HFF-Myc (cell line): ENCODE measurements at regions not wholly inside any gene's neighbourhood (a gene's known extent, or its start where the extent isn't known, plus 50 kb on each side); places are given as distances from the start of the nearest gene placed in this dataset.

ENCODE experiments used
- DNase-seq: peaks from one replicate; pipeline ENCODE4 v3.0.0-alpha.2; 2011; ENCODE audit warnings: low read depth; ENCODE audit errors: extremely low read depth
- H3K4me3 ChIP-seq: replicated peaks from 2 replicates; pipeline ENCODE4 v1.5.1; 2011; ENCODE audit warnings: low read depth, mild to moderate bottlenecking, control low read depth, low read length
- TF ChIP-seq, protein P1 (sequence below): IDR thresholded peaks from 2 replicates; pipeline ENCODE4 v1.5.1; 2012; ENCODE audit warnings: mild to moderate bottlenecking, low read depth, low read length, control low read depth; ENCODE audit errors: missing control alignments

DNA sequence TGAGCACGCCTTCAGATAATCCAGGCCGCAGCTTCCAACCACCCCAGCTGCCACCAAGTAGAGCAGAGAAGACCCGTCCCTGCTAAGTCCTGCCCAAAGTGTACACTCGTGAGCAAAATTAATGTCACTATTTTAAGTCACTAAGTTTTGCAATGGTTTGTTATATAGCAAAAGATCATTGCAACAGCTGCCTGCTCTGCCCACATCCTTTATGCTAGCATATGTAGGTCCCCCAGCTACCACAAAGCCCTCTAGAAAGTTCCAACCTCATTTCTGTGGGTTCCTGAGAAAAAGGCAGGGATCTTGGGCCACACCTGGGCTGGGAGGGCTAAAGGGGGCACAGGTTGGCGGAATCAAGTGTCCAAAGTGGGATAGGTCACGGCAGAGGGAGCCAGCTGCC, 346.9 kb downstream of the BCOR start:
- TF ChIP-seq, protein P1, sequence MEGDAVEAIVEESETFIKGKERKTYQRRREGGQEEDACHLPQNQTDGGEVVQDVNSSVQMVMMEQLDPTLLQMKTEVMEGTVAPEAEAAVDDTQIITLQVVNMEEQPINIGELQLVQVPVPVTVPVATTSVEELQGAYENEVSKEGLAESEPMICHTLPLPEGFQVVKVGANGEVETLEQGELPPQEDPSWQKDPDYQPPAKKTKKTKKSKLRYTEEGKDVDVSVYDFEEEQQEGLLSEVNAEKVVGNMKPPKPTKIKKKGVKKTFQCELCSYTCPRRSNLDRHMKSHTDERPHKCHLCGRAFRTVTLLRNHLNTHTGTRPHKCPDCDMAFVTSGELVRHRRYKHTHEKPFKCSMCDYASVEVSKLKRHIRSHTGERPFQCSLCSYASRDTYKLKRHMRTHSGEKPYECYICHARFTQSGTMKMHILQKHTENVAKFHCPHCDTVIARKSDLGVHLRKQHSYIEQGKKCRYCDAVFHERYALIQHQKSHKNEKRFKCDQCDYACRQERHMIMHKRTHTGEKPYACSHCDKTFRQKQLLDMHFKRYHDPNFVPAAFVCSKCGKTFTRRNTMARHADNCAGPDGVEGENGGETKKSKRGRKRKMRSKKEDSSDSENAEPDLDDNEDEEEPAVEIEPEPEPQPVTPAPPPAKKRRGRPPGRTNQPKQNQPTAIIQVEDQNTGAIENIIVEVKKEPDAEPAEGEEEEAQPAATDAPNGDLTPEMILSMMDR: no peak
- H3K4me3 ChIP-seq: no peak overlapping the region
- no peak for DNase-seq

DNA sequence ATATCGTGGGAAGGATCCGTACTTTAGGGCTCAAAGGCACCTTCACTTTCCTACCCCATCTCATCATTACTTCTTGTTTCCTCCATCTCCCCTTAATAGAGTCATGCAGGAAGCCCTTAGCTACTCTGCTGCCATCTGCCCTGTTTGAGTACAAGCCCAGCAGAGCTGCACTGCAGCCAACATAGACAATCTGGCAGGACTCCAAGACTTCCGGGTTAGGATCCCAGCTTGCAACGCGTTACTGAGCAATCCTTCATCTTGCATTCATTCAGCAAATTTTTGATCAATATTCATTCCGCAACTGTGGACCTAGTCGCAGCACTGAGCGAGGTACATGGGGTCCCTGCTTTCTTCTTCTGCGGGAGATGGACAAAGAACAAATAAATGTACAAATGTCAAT, 344.9 kb downstream of the BCOR start:
- DNase-seq: no peak
- TF ChIP-seq, protein P1: no peak

DNA sequence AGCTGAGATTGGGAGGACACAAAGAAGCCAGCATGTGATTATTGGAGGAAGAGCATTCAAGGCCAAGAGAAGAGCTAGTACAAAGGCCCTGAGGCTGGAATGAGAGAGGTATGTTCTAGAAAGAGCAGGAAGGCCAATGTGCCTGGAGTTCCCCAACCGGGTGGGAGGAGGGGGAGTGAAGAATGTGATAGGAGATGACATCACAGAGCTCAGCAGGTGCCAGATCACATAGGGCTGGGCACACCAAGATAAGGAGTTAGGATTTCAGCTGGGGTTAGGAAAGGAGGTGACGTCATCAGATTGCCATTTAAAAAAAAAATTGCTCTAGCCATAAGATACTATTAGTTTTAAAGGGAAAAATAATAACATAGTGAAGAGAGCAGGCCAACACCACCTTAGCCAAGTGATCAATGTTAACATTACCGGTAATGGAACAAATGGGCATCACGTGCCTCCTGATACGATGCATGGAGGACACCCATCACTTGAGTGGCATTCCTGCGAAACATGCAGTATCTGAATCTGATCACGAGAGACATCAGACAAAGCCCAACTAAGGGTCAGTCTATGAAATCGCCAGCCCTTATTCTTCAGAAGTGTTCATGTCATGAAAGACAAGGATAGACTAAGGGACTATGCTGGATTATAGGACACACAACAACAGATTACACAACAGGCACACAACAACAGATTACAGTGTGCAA, 344.3 kb downstream of the BCOR start:
- H3K4me3 ChIP-seq: no peak overlapping the region
- DNase-seq: no peak
- TF ChIP-seq, protein P1: no peak

More for the DNA sequence above, 344.9 kb downstream of the BCOR start:
- H3K4me3 ChIP-seq: no peak overlapping the region

DNA sequence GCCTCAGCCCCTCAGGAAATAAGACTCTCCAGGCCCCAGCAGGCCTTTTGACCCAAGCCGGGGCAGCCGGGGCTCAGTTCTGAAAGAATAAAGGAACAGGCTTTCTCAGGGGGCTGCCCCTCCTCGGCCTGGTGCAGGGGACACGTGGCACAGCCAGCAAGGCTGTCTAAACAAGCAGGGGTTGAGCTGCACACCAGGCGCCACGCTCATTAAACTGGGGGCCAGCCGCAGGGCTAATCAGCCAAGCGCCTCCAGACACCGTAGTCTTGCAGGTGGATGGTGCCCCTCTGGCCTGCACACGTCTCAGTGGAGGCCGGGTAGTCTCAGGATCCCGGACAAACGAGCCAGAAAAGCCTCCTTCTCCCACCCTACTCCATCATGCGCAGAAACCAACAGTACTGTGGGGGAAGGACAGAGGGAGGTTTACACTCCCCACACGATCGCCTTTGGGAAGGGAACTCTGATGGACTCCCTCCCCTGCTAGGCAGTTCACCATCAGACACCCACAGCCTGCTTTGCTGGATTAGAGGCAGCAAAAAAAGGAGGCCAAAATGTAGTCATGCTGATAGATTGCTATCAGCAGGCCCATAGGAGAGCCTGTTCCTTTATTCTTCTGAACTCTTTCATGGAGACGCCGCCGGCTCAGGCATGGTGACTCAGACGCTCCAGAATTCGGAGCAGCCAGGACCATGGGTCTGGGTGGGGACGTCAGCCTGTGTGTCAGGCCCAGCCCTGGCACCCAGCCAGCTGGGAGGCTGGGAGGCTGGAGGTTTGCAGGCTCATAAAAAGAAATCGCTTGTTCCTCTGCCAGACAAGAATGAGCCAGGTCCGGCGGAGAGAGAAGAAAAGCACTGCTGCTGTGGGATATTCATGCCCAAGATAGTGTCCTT, 342.4 kb downstream of the BCOR start:
- TF ChIP-seq, protein P1: no peak
- no peak overlapping the region for H3K4me3 ChIP-seq
- peak; percentile 69 for DNase-seq

DNA sequence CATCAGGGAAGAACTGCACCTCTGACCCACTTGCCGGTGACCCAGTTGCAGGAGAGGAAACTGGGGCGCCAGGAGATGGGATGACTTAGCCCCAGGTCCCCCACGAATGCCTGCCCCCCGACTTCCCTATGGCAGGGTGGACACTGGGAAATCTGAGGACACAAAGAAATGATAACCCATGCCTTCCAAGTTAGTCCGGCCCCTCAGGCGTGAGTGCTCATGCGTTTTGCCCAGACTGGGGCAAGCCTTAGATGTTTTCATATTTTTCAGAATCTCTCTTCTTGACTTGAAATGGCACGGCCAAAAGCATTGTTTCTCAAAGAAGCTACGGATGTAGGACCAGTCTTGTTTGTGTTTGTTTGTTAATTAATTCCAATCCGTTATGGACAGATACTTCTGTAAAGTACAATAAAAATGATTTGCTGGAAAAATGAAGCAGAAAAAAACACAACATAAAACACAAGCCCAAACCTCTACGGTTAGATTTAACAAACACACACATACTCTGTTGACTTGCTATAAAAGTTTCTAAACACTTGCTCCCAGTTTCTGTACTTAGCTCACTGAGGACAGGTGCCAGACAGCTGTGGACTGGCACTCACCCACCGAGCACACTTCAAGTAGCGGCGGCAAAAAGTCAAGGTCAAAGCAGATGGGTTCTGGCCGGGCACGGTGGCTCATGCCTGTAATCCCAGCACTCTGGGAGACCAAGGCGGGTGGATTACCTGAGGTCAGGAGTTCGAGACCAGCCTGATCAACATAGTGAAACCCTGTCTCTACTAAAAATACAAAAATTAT, 341.5 kb downstream of the BCOR start:
- no peak for DNase-seq
- TF ChIP-seq, protein P1: no peak
- no peak overlapping the region for H3K4me3 ChIP-seq

DNA sequence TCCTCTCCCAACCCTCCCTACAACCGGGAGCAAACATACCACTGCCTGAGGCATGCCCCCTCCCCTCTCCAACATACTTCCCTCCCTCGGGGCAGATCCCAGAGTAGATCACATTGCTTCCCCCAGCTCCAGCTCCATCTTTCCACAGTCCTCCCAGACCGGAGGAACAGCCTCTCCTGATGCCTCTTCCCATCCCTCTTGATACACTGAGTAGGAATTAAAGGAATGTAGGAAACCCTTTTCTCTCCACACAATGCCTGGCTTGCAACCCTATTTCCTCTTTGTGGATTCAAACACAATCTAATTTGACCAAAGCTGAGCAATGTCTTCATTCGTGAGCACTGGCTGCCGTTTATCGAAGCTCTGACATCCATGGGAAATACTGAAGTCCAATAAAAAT, 339.8 kb downstream of the BCOR start:
- no peak for DNase-seq
- TF ChIP-seq, protein P1: no peak
- H3K4me3 ChIP-seq: no peak overlapping the region
